ENCODE measurements at regions not wholly inside any gene's neighbourhood (a gene's known extent, or its start where the extent isn't known, plus 50 kb on each side); places are given as distances from the start of the nearest gene placed in this dataset.
"Not testable (repeated sequence)": the region's sequence is repeated elsewhere in the genome, so short reads cannot be mapped to it uniquely, and the experiment has no call there.

GRCh38 chr6:79810185-79810705 is 137.1 kb downstream of the ELOVL4 start:
- TF ChIP-seq ZFX (IDR thresholded peaks at IDR 0.05) (no peak), CTCF (conservative IDR thresholded peaks at IDR 0.05) (no peak)
- H3K27ac ChIP-seq: no peak overlapping the region

- TF ChIP-seq CTCF (conservative IDR thresholded peaks at IDR 0.05) (no peak), ZFX (IDR thresholded peaks at IDR 0.05) (no peak)
Measured at GRCh38 chr6:79808921-79809320, 138.4 kb downstream of the ELOVL4 start.

GRCh38 chr6:79806661-79807060 is 140.7 kb downstream of the ELOVL4 start:
- H3K27ac ChIP-seq: not testable (repeated sequence)

More at GRCh38 chr6:79808921-79809320, 138.4 kb downstream of the ELOVL4 start:
- no peak overlapping the region for H3K27ac ChIP-seq

GRCh38 chr6:79804732-79805131 is 142.6 kb downstream of the ELOVL4 start:
- TF ChIP-seq CTCF (conservative IDR thresholded peaks at IDR 0.05): no peak
- TF ChIP-seq ZFX (IDR thresholded peaks at IDR 0.05): no peak
- no peak overlapping the region for H3K27ac ChIP-seq

GRCh38 chr6:79803917-79804316 is 143.4 kb downstream of the ELOVL4 start:
- no peak for TF ChIP-seq ZFX (IDR thresholded peaks at IDR 0.05)
- TF ChIP-seq CTCF (conservative IDR thresholded peaks at IDR 0.05): no peak
- H3K27ac ChIP-seq: no peak overlapping the region

GRCh38 chr6:79802657-79803300 is 144.6 kb downstream of the ELOVL4 start:
- no peak overlapping the region for H3K27ac ChIP-seq
- no peak for TF ChIP-seq CTCF (conservative IDR thresholded peaks at IDR 0.05)
- TF ChIP-seq ZFX (IDR thresholded peaks at IDR 0.05): no peak

GRCh38 chr6:79801362-79801761 is 146.0 kb downstream of the ELOVL4 start:
- no peak overlapping the region for H3K27ac ChIP-seq
- TF ChIP-seq CTCF (conservative IDR thresholded peaks at IDR 0.05) (no peak), ZFX (IDR thresholded peaks at IDR 0.05) (no peak)

GRCh38 chr6:79798841-79799240 is 148.5 kb downstream of the ELOVL4 start:
- TF ChIP-seq ZFX (IDR thresholded peaks at IDR 0.05) (no peak), CTCF (conservative IDR thresholded peaks at IDR 0.05) (no peak)
- no peak overlapping the region for H3K27ac ChIP-seq
